GM23338 (cell line): ENCODE measurements at regions not wholly inside any gene's neighbourhood (a gene's known extent, or its start where the extent isn't known, plus 50 kb on each side); places are given as distances from the start of the nearest gene placed in this dataset.

Experiments used
- ATAC-seq: fragments of 200-7000 bp; cut with Tn5 transposase; 3 replicates; pipeline ENCODE4 v1.9.1; 2020
- DNase-seq: peaks from one replicate; pipeline ENCODE4 v3.0.0-alpha.2; 2015; ENCODE audit warnings: low spot score
- H2AFZ ChIP-seq: fragments of 200-600 bp; sonication (generic); 2 replicates; pipeline ENCODE4 v1.8.0; 2016; ENCODE audit warnings: antibody characterized with exemption, mild to moderate bottlenecking, moderate library complexity
- H3F3A ChIP-seq: fragments of 200-600 bp; sonication (generic); replicated peaks from 2 replicates; pipeline ENCODE4 v1.8.0; 2017; ENCODE audit warnings: antibody characterized with exemption, mixed run types, low read depth
- H3K27ac ChIP-seq: fragments of 200-600 bp; sonication (generic); 2 replicates; pipeline ENCODE4 v1.6.1; 2016; ENCODE audit warnings: low read depth
- H3K27me3 ChIP-seq: fragments of 200-600 bp; sonication (generic); 2 replicates; pipeline ENCODE4 v1.8.0; 2016; ENCODE audit warnings: mild to moderate bottlenecking, mixed run types, moderate library complexity; ENCODE audit not compliant: insufficient read depth
- H3K36me3 ChIP-seq: fragments of 200-600 bp; sonication (generic); 2 replicates; pipeline ENCODE4 v1.8.0; 2016; ENCODE audit warnings: mild to moderate bottlenecking; ENCODE audit not compliant: insufficient read depth
- H3K4me1 ChIP-seq: fragments of 200-600 bp; sonication (generic); 2 replicates; pipeline ENCODE4 v1.8.0; 2016; ENCODE audit warnings: mild to moderate bottlenecking, moderate library complexity; ENCODE audit not compliant: insufficient read depth
- H3K4me2 ChIP-seq: fragments of 200-600 bp; sonication (generic); 2 replicates; pipeline ENCODE4 v1.7.1; 2017; ENCODE audit warnings: mixed run types
- H3K4me3 ChIP-seq: fragments of 200-600 bp; sonication (generic); 2 replicates; pipeline ENCODE4 v1.6.1; 2016; ENCODE audit warnings: mixed run types
- H3K79me2 ChIP-seq: fragments of 200-600 bp; sonication (generic); replicated peaks from 2 replicates; pipeline ENCODE4 v1.8.0; 2017; ENCODE audit warnings: mild to moderate bottlenecking; ENCODE audit not compliant: insufficient read depth
- H3K9me2 ChIP-seq: fragments of 200-600 bp; sonication (generic); 2 replicates; pipeline ENCODE4 v1.8.0; 2017; ENCODE audit not compliant: insufficient read depth
- H4K20me1 ChIP-seq: fragments of 200-600 bp; sonication (generic); replicated peaks from 2 replicates; pipeline ENCODE4 v1.8.0; 2017; ENCODE audit warnings: mild to moderate bottlenecking; ENCODE audit not compliant: insufficient read depth
- H3K27ac Mint-ChIP-seq: 2 replicates; pipeline ENCODE4 v1.8.0; 2020; ENCODE audit warnings: inconsistent platforms, mild to moderate bottlenecking, moderate library complexity, mixed read lengths
- H3K27me3 Mint-ChIP-seq: 3 replicates; pipeline ENCODE4 v1.8.0; 2022; ENCODE audit warnings: low read depth, mild to moderate bottlenecking, moderate library complexity, mixed read lengths, inconsistent platforms; ENCODE audit not compliant: insufficient read depth, poor library complexity
- H3K36me3 Mint-ChIP-seq: 3 replicates; pipeline ENCODE4 v1.8.0; 2021; ENCODE audit warnings: low read depth, mild to moderate bottlenecking, inconsistent platforms, moderate library complexity, mixed read lengths
- H3K4me1 Mint-ChIP-seq: 3 replicates; pipeline ENCODE4 v1.8.0; 2020; ENCODE audit warnings: mild to moderate bottlenecking, inconsistent platforms, mixed read lengths
- H3K4me3 Mint-ChIP-seq: 3 replicates; pipeline ENCODE4 v1.8.0; 2021; ENCODE audit warnings: moderate library complexity, mild to moderate bottlenecking, inconsistent platforms, mixed read lengths
- H3K9me3 Mint-ChIP-seq: 3 replicates; pipeline ENCODE4 v1.8.0; 2020; ENCODE audit warnings: moderate library complexity, mild to moderate bottlenecking, inconsistent platforms, mixed read lengths
- CREB1 ChIP-seq: fragments of 250-450 bp; sonication (Bioruptor Pico); IDR thresholded peaks from 2 replicates; pipeline ENCODE4 v1.5.0; 2020; ENCODE audit warnings: low read depth, mild to moderate bottlenecking, moderate library complexity
- EZH2 ChIP-seq: fragments of 200-600 bp; sonication (generic); IDR thresholded peaks from one replicate; pipeline ENCODE4 v1.8.0; 2017; ENCODE audit warnings: antibody characterized with exemption, mild to moderate bottlenecking, low read depth; ENCODE audit not compliant: unreplicated experiment
- EZH2phosphoT487 ChIP-seq: fragments of 200-600 bp; sonication (generic); IDR thresholded peaks from one replicate; pipeline ENCODE4 v1.8.1; 2018; ENCODE audit warnings: antibody characterized with exemption; ENCODE audit not compliant: unreplicated experiment
- JUNB ChIP-seq: IDR thresholded peaks from one replicate; pipeline ENCODE4 v1.6.1; 2016; ENCODE audit warnings: antibody characterized with exemption; ENCODE audit not compliant: unreplicated experiment
- NANOG ChIP-seq: IDR thresholded peaks from 2 replicates; pipeline ENCODE4 v1.6.1; 2016; ENCODE audit warnings: antibody characterized with exemption, borderline replicate concordance
- POLR2AphosphoS5 ChIP-seq: IDR thresholded peaks from 2 replicates; pipeline ENCODE4 v1.6.1; 2016; ENCODE audit warnings: antibody characterized with exemption, low read depth
- REST ChIP-seq: IDR thresholded peaks from one replicate; pipeline ENCODE4 v1.6.1; 2018; ENCODE audit warnings: antibody characterized with exemption; ENCODE audit not compliant: unreplicated experiment
- ZNF331 ChIP-seq: fragments of 250-450 bp; sonication (Bioruptor Pico); IDR thresholded peaks from 2 replicates; pipeline ENCODE4 v1.5.0; 2020; ENCODE audit warnings: low read depth, mild to moderate bottlenecking, moderate library complexity
- TF ChIP-seq, protein P1 (sequence below), 2 experiments: fragments of 200-600 bp in 1 of 2; sonication (generic) in 1 of 2; conservative IDR thresholded peaks; 2 replicates each; pipeline versions ENCODE4 v1.5.1 to v1.6.1; 2016 to 2017; ENCODE audit warnings: antibody characterized with exemption in 2 of 2, low read depth in 2 of 2, mild to moderate bottlenecking in 2 of 2, moderate library complexity in 1 of 2
- TF ChIP-seq, protein P2 (sequence below): IDR thresholded peaks from 2 replicates; pipeline ENCODE4 v1.6.1; 2016; ENCODE audit warnings: antibody characterized with exemption

DNA sequence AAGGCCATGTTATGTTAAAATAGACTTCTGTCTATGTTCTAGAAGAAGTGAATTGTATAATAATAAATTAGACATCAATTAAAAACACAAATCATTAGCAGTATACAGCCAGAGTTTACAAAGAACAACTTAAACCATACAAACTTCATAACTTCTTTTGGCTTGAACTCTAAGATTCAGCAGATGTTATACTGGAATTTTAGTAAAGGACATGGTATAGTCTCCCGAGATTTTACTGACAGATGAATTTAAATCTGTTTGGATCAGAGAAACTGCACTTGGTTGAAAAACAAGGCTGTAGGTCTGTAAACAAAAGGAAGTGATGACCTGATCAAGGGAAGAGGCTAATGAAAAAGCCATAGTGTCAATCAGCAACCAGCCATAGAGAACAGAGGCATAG lies 132.6 kb upstream of the TBX18 start (continued):
- TF ChIP-seq, protein P1, sequence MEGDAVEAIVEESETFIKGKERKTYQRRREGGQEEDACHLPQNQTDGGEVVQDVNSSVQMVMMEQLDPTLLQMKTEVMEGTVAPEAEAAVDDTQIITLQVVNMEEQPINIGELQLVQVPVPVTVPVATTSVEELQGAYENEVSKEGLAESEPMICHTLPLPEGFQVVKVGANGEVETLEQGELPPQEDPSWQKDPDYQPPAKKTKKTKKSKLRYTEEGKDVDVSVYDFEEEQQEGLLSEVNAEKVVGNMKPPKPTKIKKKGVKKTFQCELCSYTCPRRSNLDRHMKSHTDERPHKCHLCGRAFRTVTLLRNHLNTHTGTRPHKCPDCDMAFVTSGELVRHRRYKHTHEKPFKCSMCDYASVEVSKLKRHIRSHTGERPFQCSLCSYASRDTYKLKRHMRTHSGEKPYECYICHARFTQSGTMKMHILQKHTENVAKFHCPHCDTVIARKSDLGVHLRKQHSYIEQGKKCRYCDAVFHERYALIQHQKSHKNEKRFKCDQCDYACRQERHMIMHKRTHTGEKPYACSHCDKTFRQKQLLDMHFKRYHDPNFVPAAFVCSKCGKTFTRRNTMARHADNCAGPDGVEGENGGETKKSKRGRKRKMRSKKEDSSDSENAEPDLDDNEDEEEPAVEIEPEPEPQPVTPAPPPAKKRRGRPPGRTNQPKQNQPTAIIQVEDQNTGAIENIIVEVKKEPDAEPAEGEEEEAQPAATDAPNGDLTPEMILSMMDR (conservative IDR thresholded peaks at IDR 0.05; ENCODE audit: low read depth in 2 of 2), result no peak
- TF ChIP-seq JUNB, result no peak
- TF ChIP-seq ZNF331 (CRISPR knock-in tag), result no peak
- TF ChIP-seq POLR2AphosphoS5, result no peak
- no peak for TF ChIP-seq CREB1 (CRISPR knock-in tag)
- no peak for TF ChIP-seq NANOG
- TF ChIP-seq EZH2phosphoT487, result no peak
- TF ChIP-seq REST, result no peak
- TF ChIP-seq EZH2, result no peak
- TF ChIP-seq, protein P2, sequence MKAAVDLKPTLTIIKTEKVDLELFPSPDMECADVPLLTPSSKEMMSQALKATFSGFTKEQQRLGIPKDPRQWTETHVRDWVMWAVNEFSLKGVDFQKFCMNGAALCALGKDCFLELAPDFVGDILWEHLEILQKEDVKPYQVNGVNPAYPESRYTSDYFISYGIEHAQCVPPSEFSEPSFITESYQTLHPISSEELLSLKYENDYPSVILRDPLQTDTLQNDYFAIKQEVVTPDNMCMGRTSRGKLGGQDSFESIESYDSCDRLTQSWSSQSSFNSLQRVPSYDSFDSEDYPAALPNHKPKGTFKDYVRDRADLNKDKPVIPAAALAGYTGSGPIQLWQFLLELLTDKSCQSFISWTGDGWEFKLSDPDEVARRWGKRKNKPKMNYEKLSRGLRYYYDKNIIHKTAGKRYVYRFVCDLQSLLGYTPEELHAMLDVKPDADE, result no peak

DNA sequence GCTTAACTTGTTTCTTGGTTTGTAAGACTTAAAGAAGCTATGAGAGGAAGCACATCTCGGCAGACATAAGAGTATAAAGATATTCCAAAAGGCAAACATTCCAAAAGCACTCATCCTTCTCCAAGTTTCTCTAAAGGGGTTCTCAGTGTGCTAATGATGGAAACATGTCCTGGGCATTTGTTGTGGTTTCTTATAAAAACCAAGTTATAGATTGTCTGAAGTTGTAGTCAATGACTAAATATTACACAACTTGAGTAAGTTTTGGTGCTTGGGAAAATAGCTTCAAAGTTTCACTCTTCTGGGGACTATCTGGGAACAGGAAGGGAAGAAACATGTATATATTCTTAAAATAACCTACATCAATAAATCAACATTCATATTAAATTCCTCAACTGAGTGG lies 128.3 kb upstream of the TBX18 start:
- Histone ChIP-seq H3K4me1 (no peaks in the 10 kb centered on the region), H3K4me3 (no peak overlapping the region), H3K9me2 (no peaks in the 10 kb centered on the region), H4K20me1 (no peaks in the 10 kb centered on the region), H3K36me3 (no peaks in the 10 kb centered on the region), H3F3A (no peaks in the 10 kb centered on the region), H3K79me2 (no peaks in the 10 kb centered on the region), H3K27ac (no peak overlapping the region), H3K4me2 (no peak overlapping the region), H2AFZ (no peak overlapping the region), H3K27me3 (no peaks in the 10 kb centered on the region)
- TF ChIP-seq REST, result no peak
- H3K36me3 Mint-ChIP-seq, result no peaks in the 10 kb centered on the region
- no peaks in the 10 kb centered on the region for H3K9me3 Mint-ChIP-seq
- H3K27me3 Mint-ChIP-seq, result peaks cover 2% of the 10 kb centered on the region
- ATAC-seq, result no peak
- DNase-seq, result no peak
- H3K4me1 Mint-ChIP-seq, result no peaks in the 10 kb centered on the region
- H3K27ac Mint-ChIP-seq, result no peak overlapping the region
- H3K4me3 Mint-ChIP-seq, result no peak overlapping the region
